ENCODE measurements at regions not wholly inside any gene's neighbourhood (a gene's known extent, or its start where the extent isn't known, plus 50 kb on each side); places are given as distances from the start of the nearest gene placed in this dataset.

GRCh38 chr3:105140899-105141367, 225.8 kb upstream of the ALCAM start:
- no peaks in the 10 kb centered on the region for H3K9me3 ChIP-seq
- H3K27ac ChIP-seq, result no peak overlapping the region; a peak in 1 of 6 replicates
- FAIRE-seq (no peak), ATAC-seq (no peak), DNase-seq (ENCODE audit: low read depth in 1 of 2, low spot score in 1 of 2) (no peak)
- 53% methylated on average over 2 of the region's 2 CpGs for WGBS (ENCODE audit: missing lambda C conversion rate)
- ChIA-PET CTCF (interaction anchor here (0.7 kb wide), 1 partner anchor 114 kb away, joined by 3 read pairs; no protein-coding TSS in a partner anchor), POLR2A (no interaction called here)
- no peaks in the 10 kb centered on the region for H3K4me1 ChIP-seq
- H3K4me3 ChIP-seq, result no peak overlapping the region
- no peak overlapping the region; the same call in 2 of the 3 replicates for H3K4me2 ChIP-seq
- TF ChIP-seq, protein P1, sequence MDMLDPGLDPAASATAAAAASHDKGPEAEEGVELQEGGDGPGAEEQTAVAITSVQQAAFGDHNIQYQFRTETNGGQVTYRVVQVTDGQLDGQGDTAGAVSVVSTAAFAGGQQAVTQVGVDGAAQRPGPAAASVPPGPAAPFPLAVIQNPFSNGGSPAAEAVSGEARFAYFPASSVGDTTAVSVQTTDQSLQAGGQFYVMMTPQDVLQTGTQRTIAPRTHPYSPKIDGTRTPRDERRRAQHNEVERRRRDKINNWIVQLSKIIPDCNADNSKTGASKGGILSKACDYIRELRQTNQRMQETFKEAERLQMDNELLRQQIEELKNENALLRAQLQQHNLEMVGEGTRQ (IDR thresholded peaks at IDR 0.05), result 0 out of 2 replicates have a peak, but pooled peaks have one; percentile 8
- no peak for TF ChIP-seq HOXA7 (CRISPR knock-in tag; IDR thresholded peaks at IDR 0.05)

GRCh38 chr3:105144837-105145236, 221.9 kb upstream of the ALCAM start:
- 88% methylated on average over 1 of the region's 1 CpG for whole genome bisulfite sequencing (ENCODE audit: missing lambda C conversion rate)
- H3K4me1 ChIP-seq, result no peaks in the 10 kb centered on the region
- no peak for DNase-seq (ENCODE audit: low read depth in 1 of 2, low spot score in 1 of 2)
- ChIA-PET POLR2A (no interaction called here), CTCF (no interaction called here)
- no peak overlapping the region for H3K4me2 ChIP-seq
- no peak overlapping the region for H3K27ac ChIP-seq
- TF ChIP-seq, protein P2, sequence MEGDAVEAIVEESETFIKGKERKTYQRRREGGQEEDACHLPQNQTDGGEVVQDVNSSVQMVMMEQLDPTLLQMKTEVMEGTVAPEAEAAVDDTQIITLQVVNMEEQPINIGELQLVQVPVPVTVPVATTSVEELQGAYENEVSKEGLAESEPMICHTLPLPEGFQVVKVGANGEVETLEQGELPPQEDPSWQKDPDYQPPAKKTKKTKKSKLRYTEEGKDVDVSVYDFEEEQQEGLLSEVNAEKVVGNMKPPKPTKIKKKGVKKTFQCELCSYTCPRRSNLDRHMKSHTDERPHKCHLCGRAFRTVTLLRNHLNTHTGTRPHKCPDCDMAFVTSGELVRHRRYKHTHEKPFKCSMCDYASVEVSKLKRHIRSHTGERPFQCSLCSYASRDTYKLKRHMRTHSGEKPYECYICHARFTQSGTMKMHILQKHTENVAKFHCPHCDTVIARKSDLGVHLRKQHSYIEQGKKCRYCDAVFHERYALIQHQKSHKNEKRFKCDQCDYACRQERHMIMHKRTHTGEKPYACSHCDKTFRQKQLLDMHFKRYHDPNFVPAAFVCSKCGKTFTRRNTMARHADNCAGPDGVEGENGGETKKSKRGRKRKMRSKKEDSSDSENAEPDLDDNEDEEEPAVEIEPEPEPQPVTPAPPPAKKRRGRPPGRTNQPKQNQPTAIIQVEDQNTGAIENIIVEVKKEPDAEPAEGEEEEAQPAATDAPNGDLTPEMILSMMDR (IDR thresholded peaks at IDR 0.05), result no peak
- TF ChIP-seq POLR2AphosphoS2 (conservative IDR thresholded peaks at IDR 0.05; ENCODE audit: low read length) (no peak), MAFK (IDR thresholded peaks at IDR 0.05; ENCODE audit: partially characterized antibody) (peak; percentile 48)
- H3K4me3 ChIP-seq, result no peak overlapping the region
- peaks cover 2% of the 10 kb centered on the region; the same call in 1 of the 3 replicates for H3K9me3 ChIP-seq
- no peak for ATAC-seq
- FAIRE-seq, result no peak

GRCh38 chr3:105145511-105145910, 221.2 kb upstream of the ALCAM start:
- peaks cover 2% of the 10 kb centered on the region; the same call in 1 of the 3 replicates for H3K9me3 ChIP-seq
- no peak for ATAC-seq
- TF ChIP-seq FOSL2 (IDR thresholded peaks at IDR 0.05), result no peak
- no peak for TF ChIP-seq FOSL2 (CRISPR knock-in tag; IDR thresholded peaks at IDR 0.05)
- TF ChIP-seq, protein P2 (IDR thresholded peaks at IDR 0.05), result no peak
- TF ChIP-seq HOXB13 (CRISPR knock-in tag; IDR thresholded peaks at IDR 0.05; ENCODE audit: low read depth), result no peak
- no peak for TF ChIP-seq HOXA7 (CRISPR knock-in tag; IDR thresholded peaks at IDR 0.05)
- TF ChIP-seq ZSCAN20 (CRISPR knock-in tag; IDR thresholded peaks at IDR 0.05), result no peak
- no peak for TF ChIP-seq RFX5 (IDR thresholded peaks at IDR 0.05)
- no peak for TF ChIP-seq TP53 (CRISPR knock-in tag; IDR thresholded peaks at IDR 0.05)
- no peak for TF ChIP-seq CBX2 (IDR thresholded peaks at IDR 0.05; ENCODE audit: borderline replicate concordance, low read depth)
- TF ChIP-seq GATA3 (IDR thresholded peaks at IDR 0.05; ENCODE audit: borderline replicate concordance), result no peak
- no peak for TF ChIP-seq EP300 (IDR thresholded peaks at IDR 0.05)
- TF ChIP-seq RNF2 (IDR thresholded peaks at IDR 0.05; ENCODE audit: borderline replicate concordance, low read depth), result no peak
- TF ChIP-seq, protein P3, sequence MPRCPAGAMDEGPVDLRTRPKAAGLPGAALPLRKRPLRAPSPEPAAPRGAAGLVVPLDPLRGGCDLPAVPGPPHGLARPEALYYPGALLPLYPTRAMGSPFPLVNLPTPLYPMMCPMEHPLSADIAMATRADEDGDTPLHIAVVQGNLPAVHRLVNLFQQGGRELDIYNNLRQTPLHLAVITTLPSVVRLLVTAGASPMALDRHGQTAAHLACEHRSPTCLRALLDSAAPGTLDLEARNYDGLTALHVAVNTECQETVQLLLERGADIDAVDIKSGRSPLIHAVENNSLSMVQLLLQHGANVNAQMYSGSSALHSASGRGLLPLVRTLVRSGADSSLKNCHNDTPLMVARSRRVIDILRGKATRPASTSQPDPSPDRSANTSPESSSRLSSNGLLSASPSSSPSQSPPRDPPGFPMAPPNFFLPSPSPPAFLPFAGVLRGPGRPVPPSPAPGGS (IDR thresholded peaks at IDR 0.05), result no peak
- TF ChIP-seq SREBF2 (IDR thresholded peaks at IDR 0.05), result no peak
- no peak for TF ChIP-seq NFE2L2 (conservative IDR thresholded peaks at IDR 0.05; ENCODE audit: low read length)
- no peak overlapping the region for H3K4me3 ChIP-seq
- 31% methylated on average over 1 of the region's 1 CpG for WGBS (ENCODE audit: missing lambda C conversion rate)
- ChIA-PET CTCF (no interaction called here), POLR2A (no interaction called here)
- no peak overlapping the region for H3K4me2 ChIP-seq
- H3K4me1 ChIP-seq, result no peaks in the 10 kb centered on the region
- no peak overlapping the region for H3K27ac ChIP-seq
- FAIRE-seq, result no peak
- no peak for DNase-seq (ENCODE audit: low read depth in 1 of 2, low spot score in 1 of 2)

All from A549 (cell line).